CD4-positive, alpha-beta T cell treated with Interleukin-6 at 100 ng/mL for 8 hours (primary cell): ENCODE measurements at regions not wholly inside any gene's neighbourhood (a gene's known extent, or its start where the extent isn't known, plus 50 kb on each side); places are given as distances from the start of the nearest gene placed in this dataset.

ENCODE experiments used
- DNase-seq: peaks from one replicate; pipeline ENCODE4 v3.0.0-alpha.2; 2020; ENCODE audit warnings: mixed read lengths, low spot score

- DNase-seq, result no peak
These were observed 208.3 kb upstream of the RUNX1 start for GRCh38 chr21:35257413-35257812.

- DNase-seq, result no peak
These were observed 207.4 kb upstream of the RUNX1 start for GRCh38 chr21:35256468-35256988.

DNA sequence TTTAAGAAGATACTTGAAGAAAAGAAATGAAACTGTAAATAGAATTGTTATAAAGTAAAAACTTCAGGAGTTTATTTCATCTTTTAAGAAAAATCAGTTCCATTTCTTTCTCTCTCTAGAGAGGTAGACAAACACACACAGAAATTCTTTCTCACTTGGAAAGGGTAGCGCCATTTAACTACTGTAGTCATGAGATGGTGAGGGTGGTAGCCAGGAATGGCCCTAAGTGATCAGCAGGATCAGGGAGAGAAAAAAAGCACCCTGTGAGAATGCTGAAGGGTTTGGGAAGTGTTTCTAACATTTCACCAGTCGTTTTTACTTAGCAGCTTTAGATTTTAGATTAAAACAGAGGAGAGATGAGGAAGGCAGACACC lies 205.7 kb upstream of the RUNX1 start:
- DNase-seq, result no peak

DNA sequence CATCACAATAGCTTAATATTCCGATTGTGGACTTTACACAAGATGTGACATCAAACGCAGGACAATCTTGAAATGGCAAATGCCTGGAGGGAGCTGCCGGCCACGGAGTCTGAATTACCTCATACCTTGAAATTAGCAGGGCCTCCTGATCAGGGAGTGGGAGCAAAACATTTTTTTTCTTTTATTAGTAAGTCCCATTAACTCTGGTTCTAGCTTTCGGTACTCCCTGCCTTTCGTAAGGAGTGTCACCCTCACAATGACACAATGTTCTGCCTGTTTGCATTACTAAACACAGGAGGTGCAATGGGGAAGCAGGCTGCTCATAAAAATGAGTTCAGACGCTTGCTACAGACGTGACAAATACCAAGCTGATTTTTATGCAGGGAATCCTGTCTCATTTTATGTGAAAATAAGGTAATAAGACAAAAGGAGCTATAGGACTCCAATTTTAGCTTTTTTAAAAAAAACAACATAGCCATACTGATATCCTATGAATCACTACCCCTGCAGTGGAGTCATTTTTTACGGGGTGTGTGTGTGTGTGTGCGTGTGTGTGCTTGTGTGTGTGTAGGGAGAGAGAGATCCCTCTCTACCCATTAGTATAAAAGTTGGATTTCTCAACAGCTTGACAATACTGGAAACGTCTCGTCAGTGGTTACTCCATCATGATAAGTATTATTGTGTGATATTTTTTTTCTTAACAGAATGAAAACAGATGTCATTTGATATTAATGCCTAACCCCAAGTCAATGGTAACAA lies 205.1 kb upstream of the RUNX1 start:
- no peak for DNase-seq

DNA sequence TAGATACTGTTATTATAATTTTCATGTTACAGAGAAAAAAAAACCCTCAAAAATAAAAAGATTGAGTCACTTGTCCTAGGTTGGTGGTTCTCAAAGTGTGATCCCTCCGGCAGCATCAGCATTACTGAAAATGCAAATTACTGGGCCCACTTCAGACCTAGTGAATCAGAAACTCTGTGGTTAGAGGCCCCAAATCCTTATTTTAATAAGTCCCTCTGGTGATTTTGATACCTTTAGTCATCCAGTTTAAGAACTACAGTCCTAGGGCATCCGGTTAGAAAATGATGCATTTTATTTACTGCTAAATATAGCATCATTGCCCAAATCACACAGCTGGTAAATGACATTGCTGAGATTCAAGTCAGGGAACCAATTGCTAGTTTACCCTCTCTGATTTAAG lies 203.7 kb upstream of the RUNX1 start:
- DNase-seq, result no peak

DNA sequence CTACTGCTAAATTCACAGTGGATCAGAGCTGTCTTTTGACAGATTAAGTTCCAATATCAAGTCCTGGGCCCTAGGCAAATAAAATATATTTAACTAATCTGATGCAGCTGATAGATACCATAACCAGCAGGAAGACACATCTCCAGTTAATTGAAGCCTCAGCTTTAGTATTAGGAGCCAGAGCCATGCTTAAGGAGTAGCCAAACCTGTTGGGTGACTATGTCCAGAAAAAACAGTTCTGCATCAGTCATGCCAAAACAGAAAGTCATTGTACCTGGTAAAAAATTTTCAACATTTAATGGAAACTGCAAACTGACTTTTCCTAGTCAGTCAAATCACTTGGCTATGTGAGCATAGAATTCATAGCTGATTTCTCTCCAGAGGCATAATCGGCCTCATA lies 200.5 kb upstream of the RUNX1 start:
- DNase-seq, result no peak

GRCh38 chr21:35245879-35246278 lies 196.8 kb upstream of the RUNX1 start:
- no peak for DNase-seq

- no peak for DNase-seq
These were observed 195.4 kb upstream of the RUNX1 start for GRCh38 chr21:35244514-35244913.

DNA sequence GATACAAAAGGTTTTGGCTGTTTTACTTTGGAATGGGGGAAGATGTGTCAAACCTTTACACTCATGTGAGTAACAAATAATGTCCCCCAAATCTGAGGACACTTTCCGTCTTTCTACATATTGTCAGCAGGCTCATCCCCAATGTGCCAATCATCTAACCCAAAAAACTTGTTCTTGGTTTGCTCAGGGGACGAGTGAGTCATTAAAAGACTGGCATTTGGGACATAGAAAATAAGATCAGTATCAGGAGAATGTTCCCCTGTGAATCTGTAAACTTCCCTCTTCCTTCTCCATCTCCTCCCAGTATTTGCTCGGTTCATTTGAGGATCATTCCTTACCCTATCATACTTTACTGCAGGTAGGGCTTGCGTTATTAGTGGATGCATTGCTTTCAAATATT lies 194.1 kb upstream of the RUNX1 start:
- no peak for DNase-seq

DNA sequence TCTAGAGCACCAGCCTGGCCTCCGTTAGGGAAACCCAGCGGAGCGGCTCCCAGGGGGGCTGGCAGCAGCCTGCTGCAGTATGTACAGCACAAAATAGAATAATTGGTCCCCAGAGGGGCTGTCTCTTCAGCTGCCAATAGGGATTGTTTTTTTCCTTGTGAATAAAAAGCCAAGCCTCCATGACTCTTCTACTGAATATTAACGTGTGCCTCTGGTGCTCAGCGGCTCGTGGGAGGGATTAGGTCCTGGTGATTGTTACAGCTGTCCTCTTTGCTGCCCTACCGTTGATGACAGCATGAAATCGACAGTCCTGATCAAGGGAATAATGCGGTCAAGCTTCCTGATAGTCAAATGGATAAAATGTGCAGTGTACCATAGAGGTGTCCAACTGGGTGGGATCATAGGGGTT lies 190.7 kb upstream of the RUNX1 start:
- DNase-seq, result no peak

DNA sequence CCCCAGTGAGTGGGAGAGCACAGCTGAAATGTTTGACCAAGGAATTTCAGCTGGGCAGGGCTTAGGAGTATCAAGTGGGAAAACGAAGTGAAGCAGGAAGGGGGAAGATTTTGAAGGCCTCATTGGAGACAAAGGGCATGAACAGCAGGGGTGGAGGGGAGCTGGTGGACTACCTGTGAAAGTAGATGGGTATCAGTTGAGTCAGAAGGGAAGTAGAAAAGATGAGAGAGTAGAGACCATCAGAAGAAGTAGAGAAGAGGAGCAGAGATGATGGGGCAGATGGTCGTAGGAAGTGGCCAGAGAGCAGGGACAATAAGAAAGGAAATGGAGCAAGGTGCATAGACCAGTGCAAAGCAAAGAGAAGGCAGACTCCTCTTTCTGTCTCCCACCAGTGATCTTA lies 189.0 kb upstream of the RUNX1 start:
- no peak for DNase-seq

GRCh38 chr21:35237287-35237686 lies 188.2 kb upstream of the RUNX1 start:
- peak; percentile 23 for DNase-seq

DNA sequence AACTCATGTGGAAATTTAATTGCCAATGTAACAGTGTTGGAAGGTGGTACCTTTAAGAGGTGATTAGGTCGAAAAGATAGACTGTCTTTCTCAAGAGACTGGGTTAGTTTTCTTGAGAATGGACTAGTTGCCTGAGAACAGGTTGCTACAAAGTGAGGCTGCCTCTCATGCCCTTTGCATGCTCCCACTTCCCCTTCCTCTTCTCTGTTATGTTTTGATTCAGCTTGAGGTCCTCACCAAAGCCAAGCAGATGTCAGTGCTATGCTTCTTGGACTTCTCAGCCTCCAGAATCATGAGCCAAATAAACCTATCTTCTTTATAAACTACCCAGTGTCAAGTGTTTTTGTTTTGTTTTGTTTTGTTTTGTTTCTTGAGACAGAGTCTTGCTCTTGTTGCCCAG lies 187.0 kb upstream of the RUNX1 start:
- DNase-seq, result no peak

DNA sequence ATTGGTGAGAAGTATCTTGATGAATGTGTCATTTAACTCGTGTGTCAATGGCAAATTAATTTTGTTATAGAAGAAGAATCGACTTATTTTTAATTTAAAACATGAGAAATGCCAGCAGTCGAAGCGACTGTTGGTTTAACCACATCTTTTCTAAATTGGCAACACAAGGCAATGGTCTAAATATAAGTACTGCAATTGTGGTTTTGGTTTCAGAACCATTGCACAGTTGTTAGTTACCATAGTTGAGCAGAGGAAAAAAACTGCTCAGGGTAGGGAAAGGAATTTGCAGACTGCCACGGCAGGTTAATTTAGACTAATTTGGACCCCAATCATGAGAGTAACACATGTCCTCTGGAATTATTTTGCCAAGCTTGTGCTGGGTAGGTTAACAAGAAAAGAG lies 185.6 kb upstream of the RUNX1 start:
- no peak for DNase-seq

GRCh38 chr21:35233756-35234155 lies 184.7 kb upstream of the RUNX1 start:
- DNase-seq, result no peak

DNA sequence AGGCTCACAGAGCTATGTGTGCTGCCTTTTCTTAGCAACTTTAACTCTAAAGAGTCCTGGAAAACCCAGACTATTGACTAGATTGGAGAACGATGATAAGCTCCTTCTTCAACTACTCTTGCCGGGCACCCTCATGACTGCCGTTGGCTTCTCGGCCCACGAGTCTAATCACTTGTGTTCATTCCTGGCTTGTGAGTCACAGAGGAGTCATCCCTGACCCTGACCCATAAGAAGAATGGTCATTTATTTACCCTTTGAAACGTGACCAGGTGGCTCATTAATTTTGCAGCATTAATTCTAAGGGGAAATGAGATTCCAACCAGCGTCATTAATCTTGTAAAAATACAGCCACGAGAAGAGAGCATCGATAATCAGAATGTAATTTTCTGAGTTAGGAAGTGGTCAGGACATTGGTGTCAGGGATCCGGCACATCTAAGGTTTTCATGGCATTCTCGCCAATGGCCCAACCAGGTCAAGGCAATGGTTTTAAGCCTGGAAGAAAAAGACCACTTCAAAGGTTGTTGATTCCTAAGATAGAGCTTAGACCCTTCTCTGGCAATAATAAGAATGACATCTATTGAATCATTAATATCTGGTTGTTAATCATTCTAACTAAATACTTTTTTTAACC lies 183.6 kb upstream of the RUNX1 start:
- no peak for DNase-seq

- no peak for DNase-seq
These were observed 182.0 kb upstream of the RUNX1 start for GRCh38 chr21:35231090-35231489.

DNA sequence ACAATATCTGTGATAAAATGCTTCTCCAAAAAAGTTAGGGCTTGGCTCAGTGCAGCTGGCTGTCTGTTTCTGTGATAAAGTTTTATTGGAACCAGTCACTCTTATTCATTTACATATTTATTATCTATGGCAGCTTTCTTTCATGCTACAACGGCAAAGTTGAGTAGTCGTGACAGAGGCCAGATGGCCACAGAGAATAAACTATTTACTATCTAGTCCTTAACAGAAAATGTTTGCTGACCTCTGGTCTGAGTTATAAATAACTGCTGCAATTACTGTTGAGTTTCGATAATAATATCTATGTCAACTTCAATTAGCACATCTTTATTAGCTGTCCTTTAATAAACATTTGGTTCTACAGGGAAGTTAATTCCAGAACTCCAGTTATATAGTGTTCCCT lies 180.2 kb upstream of the RUNX1 start:
- no peak for DNase-seq

DNA sequence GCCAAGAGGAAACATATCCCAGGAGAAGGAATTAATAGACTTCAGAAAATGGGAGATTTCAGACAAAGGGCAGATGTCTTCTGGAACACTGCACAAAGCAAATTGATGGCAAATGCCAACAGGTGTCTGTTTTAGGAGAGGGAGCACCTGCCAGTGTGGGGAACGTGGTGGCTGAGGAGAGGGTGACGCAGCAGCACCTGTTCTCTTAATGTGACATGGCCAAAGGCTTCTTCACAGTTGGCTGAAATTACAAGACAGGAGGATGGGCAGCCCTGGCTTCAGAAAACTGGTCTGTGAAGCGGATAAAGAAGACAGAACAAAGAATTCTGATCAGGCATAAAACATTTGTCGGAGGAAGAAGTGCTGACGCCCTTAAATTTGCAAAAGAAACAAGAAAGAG lies 178.7 kb upstream of the RUNX1 start:
- no peak for DNase-seq

DNA sequence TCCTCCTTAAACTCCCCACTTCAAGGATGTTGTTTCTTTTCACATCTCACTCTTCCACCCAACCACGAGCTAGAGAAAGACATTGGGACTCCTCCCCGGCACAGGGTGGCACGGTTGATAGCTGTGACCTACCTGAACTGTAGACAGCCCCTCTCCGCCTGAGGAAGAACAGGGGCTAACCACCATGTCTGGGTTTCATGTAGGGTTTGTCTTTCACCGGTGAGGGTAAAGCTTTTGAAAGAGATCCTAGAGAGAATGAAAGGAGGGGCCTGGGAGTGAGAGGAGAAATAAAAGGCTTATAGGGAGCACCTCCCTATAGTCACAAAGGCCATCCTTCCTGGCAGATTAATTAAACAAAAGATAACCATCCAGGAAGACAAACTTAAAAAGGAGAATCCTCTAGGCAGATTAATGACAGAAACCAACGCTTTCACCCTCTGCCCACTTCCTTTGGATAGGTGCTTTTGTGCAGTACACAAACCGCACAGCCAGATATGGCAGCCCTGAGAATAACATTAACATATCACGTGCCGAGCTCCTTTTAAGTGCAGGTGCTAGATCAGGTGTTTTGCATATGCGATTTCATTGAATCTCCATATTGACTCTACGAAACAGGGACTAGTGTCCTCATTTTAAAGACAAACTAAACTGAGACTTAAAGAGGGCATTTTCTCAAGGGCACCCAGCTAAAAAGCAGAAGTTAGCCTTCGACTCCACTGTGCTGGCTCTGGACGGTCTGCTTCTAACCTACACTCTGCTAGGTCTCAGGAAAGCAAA lies 178.1 kb upstream of the RUNX1 start:
- peak; percentile 70 for DNase-seq

- no peak for DNase-seq
These were observed 177.2 kb upstream of the RUNX1 start for GRCh38 chr21:35226328-35226727.

DNA sequence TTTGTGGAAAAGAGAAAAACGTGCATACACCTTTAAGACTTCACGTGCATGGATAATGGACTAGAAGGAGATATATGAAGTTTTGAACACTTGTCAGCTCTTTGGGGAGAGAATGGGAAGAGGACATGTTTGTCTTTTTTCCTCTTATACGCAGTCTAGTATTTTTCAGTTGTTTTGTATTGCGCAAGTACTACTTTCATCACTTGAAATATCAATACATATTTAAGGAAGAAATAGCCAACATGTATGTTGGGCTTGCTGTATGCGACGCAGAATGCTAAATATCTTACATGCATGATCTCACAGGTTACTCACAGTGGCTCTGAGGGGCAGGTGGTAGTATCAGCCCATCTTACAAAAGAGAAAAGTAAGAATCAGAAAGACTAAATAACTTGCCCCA lies 176.5 kb upstream of the RUNX1 start:
- no peak for DNase-seq
